Dermis microvascular lymphatic vessel endothelial cell (primary cell): ENCODE measurements at regions not wholly inside any gene's neighbourhood (a gene's known extent, or its start where the extent isn't known, plus 50 kb on each side); places are given as distances from the start of the nearest gene placed in this dataset.
"Not testable (repeated sequence)": the region's sequence is repeated elsewhere in the genome, so short reads cannot be mapped to it uniquely, and the experiment has no call there.

Experiments
- DNase-seq, 2 donors: peaks; one replicate each; pipeline versions ENCODE4 v3.0.0 to v3.0.0-alpha.2; 2010; ENCODE audit warnings: low read depth in 2 of 2

- DNase-seq, result no peak
Observed at GRCh38 chr6:81909162-81909561, 156.7 kb upstream of the TENT5A start.

DNA sequence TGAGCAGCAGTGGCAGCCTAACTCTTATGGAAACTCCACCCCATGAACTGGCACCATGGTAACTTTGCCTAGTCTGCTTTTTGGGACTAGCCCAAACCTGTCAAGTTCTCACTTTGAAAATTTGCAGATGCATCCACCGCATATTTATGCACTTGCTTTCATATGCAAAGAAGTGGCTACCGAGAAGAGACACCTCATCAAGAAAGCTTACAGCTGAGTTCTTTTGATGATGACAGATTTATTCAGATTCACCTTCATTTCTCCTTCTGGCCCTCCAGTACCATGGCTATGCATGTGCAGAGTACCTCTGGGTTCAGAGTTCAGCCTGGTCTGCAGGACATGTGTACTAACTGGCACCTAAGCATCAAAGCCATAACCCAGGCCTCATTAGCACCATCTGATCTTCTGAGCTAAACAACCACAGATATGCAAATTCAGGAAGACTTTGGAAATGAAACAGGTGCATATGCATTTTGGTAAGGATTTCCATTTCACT is 154.3 kb upstream of the TENT5A start:
- no peak for DNase-seq

DNA sequence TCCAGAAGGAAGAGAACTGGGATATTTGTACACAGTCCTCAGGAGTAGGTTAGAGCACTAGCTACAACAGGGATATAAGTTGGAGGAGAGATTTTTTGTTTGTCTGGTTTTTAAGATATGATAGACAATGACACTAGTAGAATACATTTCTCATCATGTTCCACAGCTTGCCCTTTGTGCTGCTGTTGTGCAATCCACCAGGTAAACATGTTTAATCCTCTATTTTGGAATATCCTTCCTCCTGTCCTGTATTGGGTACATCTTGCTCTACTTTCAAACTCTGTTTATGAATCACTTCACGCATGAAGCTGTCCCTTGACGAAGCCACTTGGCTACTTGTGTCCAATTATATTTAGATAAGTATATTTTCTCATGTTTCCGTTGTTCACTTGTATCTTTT is 153.6 kb upstream of the TENT5A start:
- no peak for DNase-seq

DNA sequence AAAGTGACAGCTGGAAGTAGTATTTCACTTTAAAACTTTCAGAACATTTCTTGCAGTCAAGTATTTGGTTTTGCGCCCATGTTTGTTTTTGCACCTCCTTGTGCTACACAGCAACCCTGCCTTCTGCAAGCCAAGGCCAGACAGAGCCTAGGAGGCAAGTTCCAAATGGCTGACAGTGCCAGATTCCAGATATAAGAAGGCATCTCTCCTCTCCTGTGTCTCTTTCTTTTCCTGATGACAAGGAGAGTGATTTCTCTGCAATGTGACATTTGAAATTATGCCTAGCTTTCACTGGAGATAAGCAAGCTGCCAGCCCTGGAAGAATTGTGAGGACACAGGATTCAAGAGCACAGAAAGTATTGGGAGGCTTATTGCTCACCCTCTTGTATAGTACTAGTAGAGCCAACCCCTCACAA is 149.1 kb upstream of the TENT5A start:
- DNase-seq, result no peak

DNA sequence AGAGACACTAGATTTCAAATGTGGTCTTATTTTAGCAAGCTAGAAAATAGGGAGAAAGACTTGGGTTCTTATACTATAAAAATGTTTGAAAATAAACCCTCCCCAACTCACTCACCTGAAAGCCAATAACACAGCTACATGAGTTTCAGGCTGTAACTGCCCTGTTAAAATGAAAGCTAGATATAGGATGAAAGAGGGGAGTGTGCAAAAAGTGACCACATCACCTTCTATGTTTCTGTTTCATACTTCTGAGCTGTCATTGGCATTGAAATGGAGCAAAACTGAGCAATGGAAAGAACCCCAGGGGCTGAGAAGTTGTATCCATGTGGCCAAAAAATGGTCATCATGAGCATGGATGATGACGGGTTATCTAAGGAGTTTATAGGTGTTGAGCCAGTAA is 148.1 kb upstream of the TENT5A start:
- no peak for DNase-seq

GRCh38 chr6:81897793-81898192 is 145.3 kb upstream of the TENT5A start:
- DNase-seq, result peak in 1 of 2 donors; percentile 7

- DNase-seq, result no peak
Observed at GRCh38 chr6:81896525-81897503, 144.3 kb upstream of the TENT5A start.

DNA sequence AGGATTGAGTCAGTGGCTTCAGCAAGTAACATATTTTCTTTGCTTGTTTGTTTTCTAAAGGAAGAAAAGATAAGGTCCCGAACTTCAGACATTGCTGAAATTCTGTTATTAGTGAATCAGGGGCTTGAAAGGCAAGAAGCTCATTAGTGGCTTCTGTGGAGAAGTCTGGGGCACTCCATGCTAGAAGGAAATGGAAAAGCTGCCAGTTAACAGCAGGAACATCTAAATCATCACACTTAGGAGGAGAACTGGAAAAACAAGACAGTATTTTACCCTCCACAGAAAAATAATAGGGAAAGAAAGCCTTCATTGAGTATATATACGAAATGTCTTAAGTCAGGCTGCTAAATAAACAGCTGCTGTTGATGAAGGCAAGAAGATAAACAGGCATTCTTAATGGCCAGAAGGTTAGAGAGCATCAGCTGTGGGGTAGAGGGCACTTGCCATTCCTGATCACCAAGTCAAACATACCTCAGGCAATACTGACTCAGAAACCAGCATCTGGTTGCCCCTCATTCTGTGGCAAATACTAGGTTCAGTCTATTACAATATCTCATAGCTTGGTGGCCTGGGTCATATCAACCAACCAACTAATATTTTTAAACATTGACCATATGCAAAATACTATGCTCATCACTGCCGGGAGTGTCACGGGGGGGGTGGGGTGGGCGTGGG is 143.2 kb upstream of the TENT5A start:
- no peak for DNase-seq

DNA sequence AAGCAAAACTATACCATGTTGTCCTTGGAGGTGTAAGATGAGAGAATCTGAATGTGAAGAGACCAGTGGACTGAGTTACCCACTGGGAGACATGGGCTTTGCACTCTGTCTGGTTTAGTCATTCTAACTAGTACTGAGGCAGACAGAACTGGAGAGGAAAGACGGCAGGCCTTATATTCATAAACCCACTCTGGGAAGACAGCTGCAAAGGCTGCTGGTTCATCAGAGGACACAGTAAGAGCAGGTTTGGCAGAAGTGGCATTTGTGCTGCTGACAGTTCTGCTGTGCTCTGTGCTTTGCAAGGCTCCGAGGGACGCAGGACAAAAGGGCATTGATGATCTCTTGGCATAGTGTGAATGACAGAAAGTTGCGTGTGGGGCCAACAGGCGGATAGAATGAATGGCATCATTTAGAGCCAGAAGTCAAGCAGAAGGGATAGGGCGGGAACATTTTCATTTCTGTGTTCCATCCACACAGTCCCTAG is 142.3 kb upstream of the TENT5A start:
- DNase-seq, result no peak

DNA sequence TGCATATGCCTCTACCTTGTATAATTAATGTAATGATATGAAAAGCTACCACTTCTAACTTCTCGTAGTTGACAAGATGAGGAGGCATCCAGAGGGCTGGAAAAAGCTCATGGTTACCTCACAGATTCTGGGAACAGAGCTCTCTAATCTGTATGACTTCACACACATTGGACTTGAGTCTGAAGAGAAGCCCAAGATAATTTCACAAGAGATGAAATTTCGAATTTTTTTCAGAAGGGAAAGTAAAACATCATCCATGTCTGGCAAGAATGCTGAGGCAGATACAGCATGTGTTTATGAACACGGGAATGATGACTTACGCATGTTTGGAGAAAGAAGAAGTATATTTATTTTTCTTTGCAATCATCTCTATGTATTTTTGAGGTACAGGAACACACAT is 141.8 kb upstream of the TENT5A start:
- no peak for DNase-seq

- DNase-seq, result no peak
Observed at GRCh38 chr6:81892891-81893290, 140.4 kb upstream of the TENT5A start.

DNA sequence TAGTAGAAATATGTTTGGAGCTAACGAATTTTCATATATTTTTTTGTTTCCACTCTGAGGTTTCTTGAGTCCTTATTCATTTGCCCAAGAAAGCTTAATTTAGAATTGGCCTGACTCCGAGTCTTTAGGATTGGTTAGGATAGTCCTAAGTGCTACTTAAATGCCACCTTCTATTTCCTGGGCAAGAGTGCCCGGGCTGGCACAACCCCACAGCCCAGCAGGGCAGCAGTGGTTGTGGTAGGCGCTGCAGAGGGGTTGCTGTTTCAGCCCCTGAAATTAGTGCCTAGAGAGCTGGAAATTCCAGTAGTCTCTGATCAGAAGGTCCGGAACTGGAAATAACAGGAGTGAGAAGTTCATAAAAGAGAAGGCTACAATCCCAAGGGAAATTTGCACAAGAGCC is 139.4 kb upstream of the TENT5A start:
- no peak for DNase-seq

GRCh38 chr6:81890846-81891245 is 138.4 kb upstream of the TENT5A start:
- DNase-seq, result no peak

DNA sequence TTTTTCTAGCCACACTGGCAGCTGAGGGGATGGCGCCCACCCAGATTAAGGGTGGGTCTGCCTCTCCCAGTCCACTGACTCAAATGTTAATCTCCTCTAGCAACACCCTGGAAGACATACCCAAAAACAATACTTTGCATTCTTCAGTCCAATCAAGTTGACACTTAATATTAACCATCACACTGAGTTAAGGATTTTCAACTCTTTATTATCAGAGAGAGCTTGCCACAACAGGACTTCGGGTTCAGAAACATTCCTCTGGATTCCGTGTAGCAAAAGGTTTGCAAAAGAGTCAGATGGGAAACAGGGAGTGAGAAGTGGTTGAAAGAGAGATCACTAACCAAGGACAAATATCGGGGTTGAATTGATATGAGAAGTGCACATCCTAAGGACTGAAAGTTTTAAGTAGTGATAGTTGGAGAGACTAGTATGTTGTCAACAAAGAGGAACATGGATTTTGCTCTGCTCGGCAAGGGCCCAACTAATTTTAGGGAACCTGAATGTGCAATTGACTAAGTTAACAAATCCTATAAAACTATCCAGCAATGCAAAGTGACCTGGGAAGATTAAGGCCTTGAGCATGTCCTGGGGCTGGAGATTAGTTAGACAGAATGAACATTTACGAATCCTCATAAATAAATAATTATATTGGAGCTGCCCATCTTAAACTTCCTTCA is 137.0 kb upstream of the TENT5A start:
- no peak for DNase-seq

DNA sequence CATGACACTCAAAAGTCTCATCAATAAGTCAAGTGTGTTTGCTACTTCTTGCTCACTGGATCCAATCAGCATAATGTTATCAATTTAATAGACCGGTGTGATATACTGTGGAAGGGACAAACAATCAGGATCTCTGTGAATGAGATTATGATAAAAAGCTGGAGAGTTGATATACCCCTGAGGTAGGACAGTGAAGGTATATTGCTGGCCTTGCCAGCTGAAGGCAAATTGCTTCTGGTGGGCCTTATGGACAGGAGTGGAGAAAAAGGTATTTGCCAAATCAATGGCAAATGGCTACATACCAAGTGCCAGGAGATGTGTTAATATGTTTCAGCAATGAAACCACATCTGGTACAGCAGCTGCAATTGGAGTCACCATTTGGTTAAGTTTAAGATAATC is 134.4 kb upstream of the TENT5A start:
- DNase-seq, result not testable (repeated sequence)

DNA sequence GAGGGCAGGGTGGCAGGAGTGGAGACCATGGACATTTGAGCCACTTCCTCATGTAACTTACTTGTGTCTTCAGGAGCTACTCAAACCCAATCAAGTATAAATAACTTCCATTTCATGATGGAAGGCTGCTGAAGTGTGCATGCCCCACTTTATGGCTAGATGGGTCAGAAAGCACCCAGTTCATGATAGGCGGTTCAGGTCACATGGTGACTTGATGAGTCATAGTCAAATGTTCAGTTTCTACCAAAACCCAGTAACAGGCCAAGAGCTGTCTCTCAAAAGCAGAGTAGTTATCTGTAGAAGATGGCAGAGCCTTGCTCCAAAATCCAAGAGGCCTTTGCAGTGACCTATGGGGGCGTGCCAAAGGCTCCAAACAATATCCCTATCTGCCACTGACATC is 133.7 kb upstream of the TENT5A start:
- DNase-seq, result no peak

DNA sequence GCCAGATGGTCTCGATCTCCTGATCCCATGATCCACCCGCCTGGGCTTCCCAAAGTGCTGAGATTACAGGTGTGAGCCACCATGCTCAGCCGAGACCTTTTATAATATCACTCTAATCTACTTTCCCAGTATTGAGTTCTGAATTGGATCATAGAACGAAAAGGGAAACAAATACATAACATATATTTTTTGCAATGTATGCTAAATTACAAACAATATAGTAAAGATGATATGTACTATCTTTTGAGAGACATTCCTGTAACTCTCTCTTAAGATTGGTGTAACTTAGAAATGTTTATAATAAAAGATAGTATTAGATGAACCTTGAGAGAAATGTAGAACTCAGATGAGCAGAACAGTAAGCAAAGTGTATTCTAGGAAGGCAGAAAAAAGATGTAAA is 129.2 kb upstream of the TENT5A start:
- DNase-seq, result no peak

DNA sequence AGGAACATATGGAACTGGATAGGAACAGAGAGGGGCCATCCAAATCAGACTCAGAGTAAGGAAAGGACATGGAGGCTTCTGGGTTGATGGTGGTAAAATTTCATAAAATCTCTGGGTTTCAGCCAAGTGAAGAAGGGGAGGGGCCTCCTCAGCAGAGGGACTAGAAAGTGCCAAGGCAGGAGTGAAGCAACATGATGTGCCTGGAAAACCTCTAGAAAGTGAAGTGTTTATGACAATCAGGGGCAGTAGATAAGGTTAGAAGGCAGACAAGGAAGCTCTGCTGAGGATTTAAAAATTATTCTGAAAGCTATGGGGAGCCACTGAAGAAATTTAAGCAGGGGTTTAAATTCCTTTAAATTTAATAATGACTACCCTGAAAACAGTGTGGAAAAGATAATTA is 126.0 kb upstream of the TENT5A start:
- no peak for DNase-seq

GRCh38 chr6:81876971-81877370 is 124.5 kb upstream of the TENT5A start:
- no peak for DNase-seq

GRCh38 chr6:81875782-81876293 is 123.4 kb upstream of the TENT5A start:
- DNase-seq, result no peak

DNA sequence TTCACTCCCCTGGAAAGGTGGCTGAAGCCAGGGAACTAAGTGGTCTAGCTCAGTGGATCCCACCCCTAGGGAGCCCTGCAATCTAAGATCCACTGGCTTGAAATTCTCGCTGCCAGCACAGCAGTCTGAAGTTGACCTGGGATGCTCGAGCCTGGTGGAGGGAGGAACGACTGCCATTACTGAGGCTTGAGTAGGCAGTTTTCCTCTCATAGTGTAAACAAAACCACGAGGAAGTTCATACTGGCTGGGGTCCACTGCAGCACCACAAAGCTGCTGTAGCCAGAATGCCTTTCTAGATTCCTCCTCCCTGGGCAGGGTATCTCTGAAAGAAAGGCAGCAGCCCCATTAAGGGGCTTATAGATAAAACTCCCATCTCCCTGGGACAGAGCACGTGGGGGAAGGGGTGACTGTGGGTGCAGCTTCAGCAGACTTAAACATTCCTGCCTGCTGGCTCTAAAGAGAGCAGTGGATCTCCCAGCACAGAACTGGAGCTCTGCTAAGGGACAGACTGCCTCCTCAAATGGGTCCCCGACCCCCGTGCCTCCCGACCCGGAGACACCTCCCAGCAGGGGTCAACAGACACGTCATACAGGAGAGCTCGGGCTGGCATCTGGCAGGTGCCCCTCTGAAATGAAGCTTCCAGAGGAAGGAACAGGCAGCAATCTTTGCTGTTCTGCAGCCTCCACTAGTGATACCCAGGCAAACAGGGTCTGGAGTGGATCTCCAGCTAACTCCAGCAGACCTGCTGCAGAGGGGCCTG is 117.4 kb upstream of the TENT5A start:
- not testable (repeated sequence) for DNase-seq
